IMR-90 (cell line): ENCODE measurements at regions not wholly inside any gene's neighbourhood (a gene's known extent, or its start where the extent isn't known, plus 50 kb on each side); places are given as distances from the start of the nearest gene placed in this dataset.

Source experiments
- ATAC-seq: fragments of 200-7000 bp; cut with Tn5 transposase; 2 replicates; pipeline ENCODE4 v1.9.1; 2020; ENCODE audit warnings: low read depth, mild to moderate bottlenecking, moderate library complexity
- BruUV-seq: library from RNA; stranded (reverse); fragments of 400-500 nt; replicated peaks from 2 replicates; lab custom pipeline; 2021; lab: Mats Ljungman, UMichigan
- CTCF ChIA-PET: fragments of 300-600 bp; formaldehyde crosslinking; extraction: SDS; loops from one replicate; lab custom pipeline; 2021; ENCODE audit warnings: antibody characterized with exemption; lab: Yijun Ruan, JAX
- POLR2A ChIA-PET: fragments of 300-600 bp; sonication (Branson Sonifier 250); formaldehyde crosslinking; loops from one replicate; lab custom pipeline; 2022; ENCODE audit warnings: antibody characterized with exemption; ENCODE audit not compliant: unreplicated experiment; lab: Charles Lee
- DNase-seq: peaks from one replicate; pipeline ENCODE4 v3.0.0; 2013
- H2AFZ ChIP-seq: replicated peaks from 2 replicates; pipeline ENCODE3; 2013; ENCODE audit warnings: low read length, mild to moderate bottlenecking; ENCODE audit not compliant: poor library complexity
- H2AK5ac ChIP-seq: 2 replicates; pipeline ENCODE4 v1.6.1; 2013; ENCODE audit warnings: low read depth, low read length, inconsistent platforms
- H2AK9ac ChIP-seq: replicated peaks from 2 replicates; pipeline ENCODE3; 2013; ENCODE audit warnings: mild to moderate bottlenecking, low read depth, low read length, moderate library complexity; ENCODE audit not compliant: poor library complexity
- H2BK120ac ChIP-seq: 2 replicates; pipeline ENCODE4 v1.6.1; 2013; ENCODE audit warnings: low read depth, low read length, inconsistent platforms
- H2BK15ac ChIP-seq: 3 replicates; pipeline ENCODE4 v1.6.1; 2013; ENCODE audit warnings: low read depth, low read length, inconsistent platforms
- H2BK20ac ChIP-seq: 2 replicates; pipeline ENCODE4 v1.6.1; 2013; ENCODE audit warnings: low read depth, mild to moderate bottlenecking, inconsistent platforms, low read length, moderate library complexity
- H2BK5ac ChIP-seq: 2 replicates; pipeline ENCODE4 v1.6.1; 2013; ENCODE audit warnings: mild to moderate bottlenecking, low read depth, low read length, inconsistent platforms; ENCODE audit not compliant: poor library complexity, severe bottlenecking
- H3K14ac ChIP-seq: replicated peaks from 2 replicates; pipeline ENCODE4 v1.6.1; 2013; ENCODE audit warnings: low read depth, low read length, inconsistent platforms
- H3K18ac ChIP-seq: 2 replicates; pipeline ENCODE4 v1.6.1; 2013; ENCODE audit warnings: low read depth, low read length, control low read depth
- H3K23ac ChIP-seq: 2 replicates; pipeline ENCODE4 v1.6.1; 2013; ENCODE audit warnings: low read depth, low read length, inconsistent platforms
- H3K27ac ChIP-seq: 2 replicates; pipeline ENCODE4 v1.5.1; 2013; ENCODE audit warnings: mild to moderate bottlenecking, control low read depth, low read length; ENCODE audit not compliant: insufficient read depth
- H3K27me3 ChIP-seq: 2 replicates; pipeline ENCODE4 v1.6.1; 2013; ENCODE audit warnings: low read length; ENCODE audit not compliant: control insufficient read depth, insufficient read depth
- H3K36me3 ChIP-seq: 2 replicates; pipeline ENCODE4 v1.6.1; 2013; ENCODE audit warnings: low read length, mixed read lengths; ENCODE audit not compliant: control insufficient read depth, insufficient read depth
- H3K4ac ChIP-seq: 2 replicates; pipeline ENCODE4 v1.6.1; 2013; ENCODE audit warnings: low read depth, low read length, inconsistent platforms
- H3K4me1 ChIP-seq: 2 replicates; pipeline ENCODE4 v1.6.1; 2013; ENCODE audit warnings: low read length, mixed read lengths; ENCODE audit not compliant: control insufficient read depth, insufficient read depth
- H3K4me2 ChIP-seq: 2 replicates; pipeline ENCODE4 v1.6.1; 2013; ENCODE audit warnings: low read depth, mild to moderate bottlenecking, control low read depth, low read length, moderate library complexity
- H3K4me3 ChIP-seq: 2 replicates; pipeline ENCODE4 v1.5.1; 2013; ENCODE audit warnings: low read depth, mild to moderate bottlenecking, control low read depth, low read length, moderate library complexity; ENCODE audit not compliant: insufficient read depth
- H3K56ac ChIP-seq: 2 replicates; pipeline ENCODE4 v1.6.1; 2013; ENCODE audit warnings: low read length, inconsistent platforms; ENCODE audit not compliant: insufficient read depth; ENCODE audit errors: extremely low read depth
- H3K79me1 ChIP-seq, 2 experiments: 2 replicates each; pipeline ENCODE4 v1.6.1; 2013; ENCODE audit warnings: low read length in 2 of 2, inconsistent platforms in 1 of 2, low read depth in 1 of 2
- H3K9ac ChIP-seq: 2 replicates; pipeline ENCODE4 v1.6.1; 2013; ENCODE audit warnings: low read depth, low read length, control low read depth
- H3K9me1 ChIP-seq: 2 replicates; pipeline ENCODE4 v1.6.1; 2013; ENCODE audit warnings: low read length, inconsistent platforms; ENCODE audit not compliant: insufficient read depth
- H3K9me3 ChIP-seq: 2 replicates; pipeline ENCODE4 v1.6.1; 2013; ENCODE audit warnings: low read length; ENCODE audit not compliant: control insufficient read depth, insufficient read depth
- H4K20me1 ChIP-seq: 2 replicates; pipeline ENCODE4 v1.6.1; 2013; ENCODE audit warnings: low read length, inconsistent platforms; ENCODE audit not compliant: insufficient read depth
- H4K5ac ChIP-seq: 2 replicates; pipeline ENCODE4 v1.6.1; 2013; ENCODE audit warnings: mild to moderate bottlenecking, low read depth, low read length, control low read depth
- H4K8ac ChIP-seq, 2 experiments: 2 replicates each; pipeline ENCODE4 v1.6.1; 2013; ENCODE audit warnings: low read depth in 2 of 2, low read length in 2 of 2, control low read depth in 1 of 2, inconsistent platforms in 1 of 2
- H4K91ac ChIP-seq: 2 replicates; pipeline ENCODE4 v1.6.1; 2013; ENCODE audit warnings: low read depth, low read length, inconsistent platforms; ENCODE audit not compliant: insufficient read depth
- BHLHE40 ChIP-seq: fragments of 150-350 bp; IDR thresholded peaks from 2 replicates; pipeline ENCODE4 v1.6.1; 2016; ENCODE audit warnings: mild to moderate bottlenecking, low read depth, low read length
- CEBPB ChIP-seq: IDR thresholded peaks from 2 replicates; pipeline ENCODE4 v1.6.1; 2012; ENCODE audit warnings: low read depth, low read length, improper control_type of control experiment
- CHD1 ChIP-seq: IDR thresholded peaks from 2 replicates; pipeline ENCODE4 v1.6.1; 2012; ENCODE audit warnings: low read depth, low read length, improper control_type of control experiment
- FOS ChIP-seq: fragments of 150-350 bp; IDR thresholded peaks from 2 replicates; pipeline ENCODE4 v1.6.1; 2016; ENCODE audit warnings: low read depth, low read length
- MAFK ChIP-seq: IDR thresholded peaks from 2 replicates; pipeline ENCODE4 v1.6.1; 2012; ENCODE audit warnings: low read depth, low read length, improper control_type of control experiment
- MAZ ChIP-seq: IDR thresholded peaks from 2 replicates; pipeline ENCODE4 v1.6.1; 2012; ENCODE audit warnings: low read depth, mild to moderate bottlenecking, low read length, improper control_type of control experiment, moderate library complexity, borderline replicate concordance
- MXI1 ChIP-seq: IDR thresholded peaks from 2 replicates; pipeline ENCODE4 v1.6.1; 2012; ENCODE audit warnings: low read depth, mild to moderate bottlenecking, low read length, moderate library complexity, borderline replicate concordance
- NFE2L2 ChIP-seq: fragments of 150-350 bp; IDR thresholded peaks from 2 replicates; pipeline ENCODE4 v1.6.1; 2016; ENCODE audit warnings: low read depth, mild to moderate bottlenecking, low read length
- POLR2A ChIP-seq: IDR thresholded peaks from 2 replicates; pipeline ENCODE4 v1.6.1; 2012; ENCODE audit warnings: mild to moderate bottlenecking, low read depth, low read length
- RCOR1 ChIP-seq: IDR thresholded peaks from 2 replicates; pipeline ENCODE4 v1.6.1; 2012; ENCODE audit warnings: mild to moderate bottlenecking, low read length, improper control_type of control experiment; ENCODE audit not compliant: insufficient replicate concordance
- RFX5 ChIP-seq: IDR thresholded peaks from 2 replicates; pipeline ENCODE4 v1.8.0; 2012; ENCODE audit warnings: low read depth, mild to moderate bottlenecking, low read length, moderate library complexity
- SMC3 ChIP-seq: fragments of 150-350 bp; IDR thresholded peaks from 2 replicates; pipeline ENCODE4 v1.6.1; 2016; ENCODE audit warnings: low read depth, mild to moderate bottlenecking, antibody characterized with exemption, low read length, moderate library complexity
- WGBS, 2 experiments: methylation state at CpG; one replicate each; pipeline versions ENCODE4 v1.1.5 to v1.1.7; 2013; ENCODE audit warnings: missing lambda C conversion rate in 2 of 2; ENCODE audit not compliant: insufficient read length in 1 of 2; ENCODE audit errors: extremely low coverage in 2 of 2; 5-methylcytosine and 5-hydroxymethylcytosine counted together
- dilution Hi-C: fragments of 300-500 bp; cut with HindIII; formaldehyde crosslinking; loops from one replicate; pipeline ENCODE4 v1.14.3; 2018; ENCODE audit warnings: low sequenced_read_pairs; ENCODE audit not compliant: unreplicated experiment
- in situ Hi-C: fragments of 300-500 bp; cut with MboI; formaldehyde crosslinking; loops from 3 replicates; pipeline ENCODE4 v1.14.3; 2019; ENCODE audit warnings: low sequenced_read_pairs, inconsistent platforms, mixed read lengths
- intact Hi-C: fragments of 100-400 bp; cut with micrococcal nuclease; formaldehyde crosslinking; loops from 2 replicates; pipeline ENCODE4 v1.10.0; 2022
- TF ChIP-seq, protein P1 (sequence below): fragments of 150-350 bp; IDR thresholded peaks from 2 replicates; pipeline ENCODE4 v1.6.1; 2016; ENCODE audit warnings: low read depth, mild to moderate bottlenecking, low read length, moderate library complexity, borderline replicate concordance
- TF ChIP-seq, protein P2 (sequence below): conservative IDR thresholded peaks from 2 replicates; pipeline ENCODE4 v1.5.1; 2012; ENCODE audit warnings: mild to moderate bottlenecking, low read depth, low read length, improper control_type of control experiment

DNA sequence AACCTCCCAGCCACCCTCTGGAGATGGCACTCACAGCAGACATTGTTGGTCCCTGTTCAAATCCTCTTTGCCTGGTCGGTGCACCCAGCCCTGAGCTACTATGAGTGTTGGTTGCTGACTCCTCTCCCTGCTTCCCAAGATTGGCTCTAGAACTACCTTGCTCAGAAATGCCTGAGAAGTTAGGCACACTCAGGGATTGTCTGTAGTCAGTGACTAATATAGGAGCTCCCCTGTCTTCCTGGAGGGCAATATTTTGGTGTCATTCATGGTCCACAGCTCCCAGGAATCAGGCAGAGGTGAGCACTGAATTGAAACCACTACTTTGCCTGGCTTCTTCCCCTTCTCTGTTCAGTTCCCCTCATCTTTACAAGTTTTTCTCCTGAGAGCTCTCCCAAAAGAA is 325.9 kb downstream of the MIAT start:
- dilution Hi-C loops (no loop called here), intact Hi-C loops (no loop called here), in situ Hi-C loops (no loop called here)
- no TSS peak for BruUV-seq
- H3K4me2 ChIP-seq: no peak overlapping the region
- H2AFZ ChIP-seq: no peak overlapping the region
- H2BK15ac ChIP-seq: no peak overlapping the region
- ChIA-PET POLR2A (no interaction called here), CTCF (no interaction called here)
- H3K56ac ChIP-seq: no peak overlapping the region
- peaks cover 20% of the 10 kb centered on the region for H3K27me3 ChIP-seq
- H4K91ac ChIP-seq: no peak overlapping the region
- no peaks in the 10 kb centered on the region for H4K20me1 ChIP-seq
- H3K23ac ChIP-seq: no peak overlapping the region
- no peak overlapping the region for H3K14ac ChIP-seq
- H4K5ac ChIP-seq: no peak overlapping the region
- TF ChIP-seq, protein P1, sequence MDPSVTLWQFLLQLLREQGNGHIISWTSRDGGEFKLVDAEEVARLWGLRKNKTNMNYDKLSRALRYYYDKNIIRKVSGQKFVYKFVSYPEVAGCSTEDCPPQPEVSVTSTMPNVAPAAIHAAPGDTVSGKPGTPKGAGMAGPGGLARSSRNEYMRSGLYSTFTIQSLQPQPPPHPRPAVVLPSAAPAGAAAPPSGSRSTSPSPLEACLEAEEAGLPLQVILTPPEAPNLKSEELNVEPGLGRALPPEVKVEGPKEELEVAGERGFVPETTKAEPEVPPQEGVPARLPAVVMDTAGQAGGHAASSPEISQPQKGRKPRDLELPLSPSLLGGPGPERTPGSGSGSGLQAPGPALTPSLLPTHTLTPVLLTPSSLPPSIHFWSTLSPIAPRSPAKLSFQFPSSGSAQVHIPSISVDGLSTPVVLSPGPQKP: no peak
- TF ChIP-seq BHLHE40 (no peak), CHD1 (no peak), POLR2A (no peak), RFX5 (no peak), MAZ (no peak), MXI1 (no peak), MAFK (no peak), FOS (no peak), NFE2L2 (no peak), RCOR1 (no peak), CEBPB (no peak), SMC3 (no peak)
- TF ChIP-seq, protein P2, sequence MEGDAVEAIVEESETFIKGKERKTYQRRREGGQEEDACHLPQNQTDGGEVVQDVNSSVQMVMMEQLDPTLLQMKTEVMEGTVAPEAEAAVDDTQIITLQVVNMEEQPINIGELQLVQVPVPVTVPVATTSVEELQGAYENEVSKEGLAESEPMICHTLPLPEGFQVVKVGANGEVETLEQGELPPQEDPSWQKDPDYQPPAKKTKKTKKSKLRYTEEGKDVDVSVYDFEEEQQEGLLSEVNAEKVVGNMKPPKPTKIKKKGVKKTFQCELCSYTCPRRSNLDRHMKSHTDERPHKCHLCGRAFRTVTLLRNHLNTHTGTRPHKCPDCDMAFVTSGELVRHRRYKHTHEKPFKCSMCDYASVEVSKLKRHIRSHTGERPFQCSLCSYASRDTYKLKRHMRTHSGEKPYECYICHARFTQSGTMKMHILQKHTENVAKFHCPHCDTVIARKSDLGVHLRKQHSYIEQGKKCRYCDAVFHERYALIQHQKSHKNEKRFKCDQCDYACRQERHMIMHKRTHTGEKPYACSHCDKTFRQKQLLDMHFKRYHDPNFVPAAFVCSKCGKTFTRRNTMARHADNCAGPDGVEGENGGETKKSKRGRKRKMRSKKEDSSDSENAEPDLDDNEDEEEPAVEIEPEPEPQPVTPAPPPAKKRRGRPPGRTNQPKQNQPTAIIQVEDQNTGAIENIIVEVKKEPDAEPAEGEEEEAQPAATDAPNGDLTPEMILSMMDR: no peak
- no peak overlapping the region for H3K4me3 ChIP-seq
- ATAC-seq (no peak), DNase-seq (no peak)
- H3K4ac ChIP-seq: no peak overlapping the region
- no peak overlapping the region for H3K27ac ChIP-seq
- H3K9ac ChIP-seq: no peak overlapping the region
- no CpG with 5 or more reads among the region's 1 CpG for WGBS, 2 experiments
- H3K36me3 ChIP-seq: no peaks in the 10 kb centered on the region
- no peak overlapping the region for H2AK5ac ChIP-seq
- H3K79me1 ChIP-seq: no peaks in the 10 kb centered on the region
- H3K9me3 ChIP-seq: no peaks in the 10 kb centered on the region
- no peaks in the 10 kb centered on the region for H3K4me1 ChIP-seq
- H2AK9ac ChIP-seq: no peak overlapping the region
- H4K8ac ChIP-seq: no peak overlapping the region
- no peak overlapping the region for H2BK20ac ChIP-seq
- no peaks in the 10 kb centered on the region for H3K9me1 ChIP-seq
- H2BK5ac ChIP-seq: no peak overlapping the region
- no peak overlapping the region for H3K18ac ChIP-seq
- H2BK120ac ChIP-seq: no peak overlapping the region
